Renal pelvis (tissue), 1 donor: ENCODE measurements at regions not wholly inside any gene's neighbourhood (a gene's known extent, or its start where the extent isn't known, plus 50 kb on each side); places are given as distances from the start of the nearest gene placed in this dataset.

Experiments used
- DNase-seq: peaks from one replicate; pipeline ENCODE4 v3.0.0-alpha.2; 2013

DNA sequence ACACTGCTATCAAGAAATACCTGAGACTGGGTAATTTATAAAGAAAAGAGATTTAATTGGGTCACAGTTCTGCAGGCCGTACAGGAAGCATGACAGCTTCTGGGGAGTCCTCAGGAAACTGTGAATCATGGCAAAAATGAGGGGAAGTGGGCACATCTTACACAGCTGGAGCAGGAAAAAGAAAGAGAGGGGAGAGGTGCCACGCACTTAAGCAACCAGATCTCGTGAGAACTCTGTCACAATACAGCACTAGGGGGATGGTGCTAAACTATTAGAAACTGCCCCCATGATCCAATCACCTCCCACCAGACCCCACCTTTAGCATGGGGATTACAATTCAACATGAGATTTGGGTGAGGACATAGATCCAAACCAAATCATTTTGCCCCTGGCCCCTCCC lies 105.5 kb upstream of the CPLX2 start:
- no peak for DNase-seq

GRCh38 chr5:175766963-175767362 lies 104.4 kb upstream of the CPLX2 start:
- no peak for DNase-seq

DNA sequence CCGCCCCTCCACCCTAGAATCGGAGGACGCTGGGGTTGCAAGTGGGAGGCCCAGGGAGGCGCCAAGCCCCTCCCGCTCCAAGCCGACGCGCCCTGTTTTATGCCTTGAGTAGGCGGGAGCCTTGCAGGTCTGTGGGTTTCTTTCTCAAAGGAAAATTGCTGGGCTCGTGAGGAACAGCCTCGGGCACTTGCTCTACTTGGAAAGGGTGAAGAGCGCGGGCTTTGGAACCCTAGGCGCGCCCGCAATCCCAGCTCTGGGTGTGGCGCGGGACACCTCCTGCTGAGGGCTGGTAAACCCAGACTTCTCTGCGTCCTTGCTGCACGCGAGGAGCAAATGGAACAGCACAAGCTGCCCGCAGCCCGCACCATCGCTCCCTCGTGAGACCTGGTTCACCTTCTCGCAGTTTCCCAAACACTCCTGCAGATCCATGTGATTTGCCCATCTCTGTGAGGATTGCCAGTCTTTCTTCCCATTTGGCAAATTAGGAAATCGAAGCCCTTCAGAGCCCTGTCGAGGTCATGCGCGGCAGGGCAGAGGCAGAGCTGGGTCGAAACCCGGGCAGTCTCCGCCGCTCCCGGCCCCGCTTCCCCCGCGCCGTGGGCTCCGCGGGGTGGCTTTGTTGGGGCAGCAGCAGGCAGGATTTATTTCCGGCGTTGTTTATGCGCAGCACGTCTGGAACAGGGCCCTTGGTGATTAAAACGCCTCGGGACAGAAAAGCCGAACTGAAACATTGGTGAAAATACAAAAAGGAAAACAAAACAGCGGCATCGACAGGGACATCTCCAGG lies 98.4 kb upstream of the CPLX2 start:
- DNase-seq: no peak

DNA sequence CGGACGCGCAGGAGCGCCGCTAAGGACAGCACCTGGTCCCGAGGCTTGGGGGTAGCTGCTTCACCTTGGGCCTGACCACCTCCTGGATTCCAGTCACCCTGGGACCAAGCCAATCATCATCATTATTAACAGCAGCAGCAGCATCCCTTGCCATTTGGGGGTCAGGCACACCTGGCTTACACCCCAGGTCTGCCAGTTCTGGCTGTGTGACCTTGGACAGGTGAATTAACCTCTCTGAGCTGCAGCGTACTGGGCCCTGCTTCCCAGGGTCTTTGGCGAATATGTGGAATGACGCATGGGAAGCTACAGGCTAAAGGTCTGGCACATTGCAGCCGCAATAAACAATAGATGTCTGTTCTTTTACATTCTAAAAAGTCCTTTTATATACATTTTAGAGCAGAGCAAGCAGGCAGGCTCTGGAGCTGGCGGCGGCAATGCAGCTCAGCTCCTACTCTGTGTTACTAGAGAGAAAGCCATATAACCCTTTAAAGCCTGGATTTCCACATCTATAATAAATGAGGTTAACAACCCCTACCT lies 97.8 kb upstream of the CPLX2 start:
- no peak for DNase-seq

- no peak for DNase-seq
Measured at GRCh38 chr5:175775416-175775815, 96.0 kb upstream of the CPLX2 start.

- no peak for DNase-seq
Measured at GRCh38 chr5:175778951-175779503, 92.4 kb upstream of the CPLX2 start.

GRCh38 chr5:175783739-175784138 lies 87.6 kb upstream of the CPLX2 start:
- no peak for DNase-seq

GRCh38 chr5:175784230-175784629 lies 87.1 kb upstream of the CPLX2 start:
- no peak for DNase-seq

DNA sequence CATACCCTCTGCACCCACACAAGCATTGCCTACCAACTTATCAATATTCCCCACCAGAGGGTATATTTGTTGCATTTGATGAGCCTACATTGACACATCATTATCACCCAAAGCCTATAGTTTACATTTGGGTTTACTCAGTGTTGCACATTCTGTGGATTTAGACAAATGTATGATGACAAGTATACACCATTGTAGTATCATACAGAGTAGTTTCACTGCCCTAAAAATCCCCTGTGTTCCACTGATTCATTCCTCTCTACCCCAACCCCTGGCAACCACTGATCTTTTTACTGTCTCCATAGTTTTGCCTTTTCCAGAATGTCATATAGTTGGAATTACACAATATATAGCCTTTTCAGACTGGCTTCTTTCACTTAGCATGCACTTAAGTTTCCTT lies 85.7 kb upstream of the CPLX2 start:
- DNase-seq: no peak

DNA sequence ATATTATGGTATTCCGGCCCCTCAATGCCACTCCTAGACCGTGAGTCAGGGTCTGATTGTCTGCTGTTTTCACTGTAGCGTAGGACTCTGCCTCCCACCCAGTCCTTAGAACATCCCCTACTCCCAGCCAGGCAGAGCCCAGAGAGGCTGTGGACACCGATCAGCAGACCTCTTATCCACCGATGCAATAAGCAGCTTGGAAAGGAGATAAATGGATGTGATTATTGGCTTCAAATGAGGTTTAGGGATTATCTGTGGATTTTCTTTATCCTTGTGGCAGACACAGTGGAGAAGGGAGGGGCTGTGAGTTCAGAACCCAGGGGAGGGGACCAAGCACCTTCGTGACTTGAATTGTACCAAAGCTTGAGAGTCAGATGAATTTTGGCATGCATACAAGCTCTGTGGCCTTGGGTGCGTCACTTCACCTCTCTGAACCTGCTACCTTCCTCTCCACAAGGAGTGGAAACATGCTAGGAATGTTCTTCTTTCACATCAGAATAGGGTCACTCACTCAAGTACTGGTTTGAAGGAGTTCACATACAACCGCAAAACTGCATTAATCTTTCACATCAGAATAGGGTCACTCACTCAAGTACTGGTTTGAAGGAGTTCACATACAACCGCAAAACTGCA lies 83.1 kb upstream of the CPLX2 start:
- no peak for DNase-seq

DNA sequence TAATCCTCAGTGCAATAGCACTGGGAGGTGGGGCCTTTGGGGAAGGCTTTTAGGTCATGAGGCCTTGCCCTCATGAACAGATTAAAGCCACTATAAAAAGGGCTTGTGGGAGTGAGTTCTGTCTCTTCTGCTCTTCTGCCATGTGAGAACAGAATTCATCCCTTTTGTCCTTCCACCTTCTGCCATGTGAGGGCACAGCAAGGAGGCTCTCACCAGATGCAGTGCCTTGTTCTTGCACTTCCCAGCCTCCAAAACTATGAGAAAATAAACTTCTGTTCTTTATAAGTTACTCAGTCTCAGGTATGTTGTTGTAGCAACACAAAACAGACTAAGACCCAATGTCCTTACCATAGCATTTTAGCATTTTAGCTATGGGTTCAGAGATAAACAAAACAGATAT lies 81.7 kb upstream of the CPLX2 start:
- DNase-seq: no peak

GRCh38 chr5:175790796-175791195 lies 80.6 kb upstream of the CPLX2 start:
- DNase-seq: no peak

DNA sequence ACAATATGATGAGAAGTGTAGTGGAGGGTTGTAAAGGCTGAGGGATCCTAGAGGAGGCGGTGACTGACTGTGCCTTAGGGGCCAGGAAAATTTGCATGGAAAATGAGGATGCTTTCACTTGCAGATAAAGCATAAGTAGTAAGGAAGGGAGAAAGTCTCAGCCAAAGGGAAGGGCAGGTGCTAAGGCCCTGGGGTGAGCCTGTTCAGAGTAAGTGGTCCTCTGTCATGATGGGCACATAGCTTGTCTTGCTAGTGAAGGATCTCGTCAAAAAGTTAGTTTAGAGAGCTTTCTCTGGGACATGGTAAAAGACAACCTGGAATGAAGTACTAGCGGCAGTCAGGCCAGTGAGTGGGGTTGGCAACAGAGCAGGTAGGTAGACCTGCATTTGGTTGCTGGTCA lies 75.4 kb upstream of the CPLX2 start:
- no peak for DNase-seq

DNA sequence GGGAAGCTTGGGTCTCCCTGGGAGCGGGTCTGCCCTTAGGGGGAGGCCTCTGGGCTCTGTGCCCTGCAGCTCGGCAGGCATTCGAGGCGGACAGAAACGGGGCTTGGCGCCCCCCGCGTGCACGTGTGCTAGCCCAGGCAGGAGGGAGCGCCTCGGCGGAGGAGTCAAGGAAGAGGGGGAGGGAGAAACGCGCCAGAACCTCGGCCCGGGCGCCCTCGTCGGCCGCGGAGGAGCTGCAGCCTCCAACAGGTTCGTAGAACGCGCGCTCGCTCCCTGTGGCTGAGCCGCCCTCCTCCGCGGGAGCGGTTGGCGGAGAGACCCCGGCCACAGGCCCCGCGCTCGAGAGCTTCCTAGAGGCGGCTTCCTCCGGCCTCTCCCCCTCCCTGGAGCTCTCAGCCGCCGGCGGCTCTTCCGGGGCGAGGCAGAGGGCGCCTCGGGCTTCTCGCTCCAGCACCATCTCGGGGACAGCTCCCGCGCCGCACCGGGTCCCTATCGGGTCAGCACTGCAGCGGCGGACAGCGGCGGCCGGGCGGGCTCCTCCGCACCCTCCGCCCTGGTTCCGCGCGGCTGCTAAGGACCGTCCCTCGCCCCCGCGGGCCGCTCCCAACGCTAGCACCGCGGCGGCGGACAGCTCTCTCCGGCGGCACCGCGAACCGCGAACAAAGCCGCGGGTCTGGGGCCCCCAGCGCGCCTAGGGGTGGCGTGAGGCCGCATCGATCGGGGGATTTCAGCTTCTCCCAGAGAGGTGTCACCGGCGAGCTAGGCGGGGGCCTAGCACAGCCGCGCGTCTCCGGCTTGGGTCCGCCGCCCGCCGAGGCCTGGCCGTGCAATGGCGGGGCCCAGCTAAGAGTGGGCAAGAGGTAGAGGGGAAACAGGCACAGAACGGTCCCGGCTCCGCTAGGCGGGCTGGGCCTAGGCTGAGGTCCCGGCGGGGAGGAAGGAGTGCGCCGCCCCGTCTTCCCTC lies 74.6 kb upstream of the CPLX2 start:
- peak; percentile 91 for DNase-seq

DNA sequence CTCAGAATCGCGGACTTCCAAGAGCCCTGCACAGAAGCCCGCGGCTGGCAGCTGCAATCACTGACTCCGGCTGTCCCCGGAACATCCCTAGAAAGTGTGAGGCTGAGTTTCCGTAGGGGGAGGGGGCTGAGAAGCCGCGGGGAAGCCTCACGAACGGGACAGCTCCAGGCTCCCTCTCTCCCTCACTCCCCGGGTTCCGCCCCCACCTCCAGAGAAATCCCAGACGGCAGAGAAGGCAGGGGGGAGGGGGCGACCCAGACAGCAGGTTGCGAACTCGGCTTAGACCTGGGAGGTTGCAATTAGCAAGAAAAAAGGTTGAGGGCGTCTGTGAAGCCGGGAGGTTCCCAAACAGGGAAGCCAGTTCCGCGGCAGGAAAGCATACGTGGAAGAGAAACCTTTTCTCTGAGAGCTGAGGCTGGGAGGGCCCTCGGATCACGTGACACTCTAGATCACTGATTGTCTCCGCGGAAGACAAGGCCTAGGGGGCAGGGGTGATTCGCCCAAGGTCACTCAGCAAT lies 73.8 kb upstream of the CPLX2 start:
- DNase-seq: peak; percentile 14

DNA sequence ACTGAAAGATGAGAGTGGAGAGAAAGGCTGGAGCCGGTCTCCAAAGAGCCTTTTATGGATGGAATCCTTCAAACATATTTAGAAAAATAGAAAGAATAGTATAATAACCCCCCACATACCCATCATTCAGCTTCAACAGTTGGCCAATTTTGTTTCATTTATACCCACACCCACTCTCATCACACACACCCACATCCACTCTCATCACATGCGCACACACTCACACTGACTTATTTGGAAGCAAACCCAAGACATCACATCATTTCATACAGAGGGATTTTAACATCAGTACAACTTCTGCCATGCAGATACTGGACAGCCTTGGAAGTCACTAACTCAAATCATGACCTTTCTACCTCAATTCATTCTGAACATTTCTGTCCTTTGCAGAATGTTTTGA lies 72.8 kb upstream of the CPLX2 start:
- no peak for DNase-seq

DNA sequence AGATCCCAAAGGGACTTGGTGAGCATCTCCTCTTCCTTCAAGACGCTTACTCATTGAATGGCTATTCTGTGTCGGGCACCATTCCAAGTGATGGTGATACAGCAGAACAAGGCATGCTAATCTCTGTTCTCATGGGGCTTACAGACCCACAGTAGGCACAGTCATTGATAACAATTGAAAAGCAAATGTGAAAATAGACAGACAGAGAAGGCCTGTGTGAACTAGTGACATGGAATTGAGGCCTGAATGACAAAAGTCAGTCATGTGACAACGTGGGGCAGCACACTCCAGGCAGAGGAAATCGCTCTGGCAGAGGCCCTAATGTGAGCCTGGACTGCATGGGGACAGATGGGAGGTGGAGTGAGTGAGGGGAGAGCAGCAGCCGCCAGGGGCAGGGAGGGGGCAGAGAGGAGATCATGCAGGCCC lies 70.7 kb upstream of the CPLX2 start:
- no peak for DNase-seq

DNA sequence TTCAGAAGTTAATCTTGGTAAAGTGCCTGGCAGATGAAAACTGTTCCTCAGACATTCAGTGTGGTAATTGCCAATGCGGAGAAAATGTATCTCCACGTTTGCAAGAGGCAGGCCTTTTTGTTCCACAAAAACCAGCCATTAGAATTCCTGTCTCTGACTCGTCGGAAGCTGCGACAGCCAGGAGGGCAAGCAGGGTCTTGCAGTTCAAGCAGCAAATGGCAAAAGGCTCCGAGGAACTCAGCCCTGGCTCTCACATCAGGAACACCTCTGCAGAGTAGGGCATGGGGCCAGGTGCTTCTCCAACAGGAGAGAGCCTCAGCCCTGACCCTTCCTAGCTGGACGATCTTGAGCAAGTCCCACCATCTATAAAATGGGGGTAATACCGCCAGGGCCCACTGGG lies 69.0 kb upstream of the CPLX2 start:
- no peak for DNase-seq

GRCh38 chr5:175803254-175803653 lies 68.1 kb upstream of the CPLX2 start:
- DNase-seq: no peak

GRCh38 chr5:175803736-175804454 lies 67.5 kb upstream of the CPLX2 start:
- no peak for DNase-seq
